Keratinocyte (primary cell): ENCODE measurements at regions not wholly inside any gene's neighbourhood (a gene's known extent, or its start where the extent isn't known, plus 50 kb on each side); places are given as distances from the start of the nearest gene placed in this dataset.

Source experiments
- CTCF ChIP-seq, 3 experiments: IDR thresholded peaks in 1 of 3; conservative IDR thresholded peaks in 1 of 3; optimal IDR thresholded peaks in 1 of 3; 2 replicates in 2 of 3; 3 replicates in 1 of 3; pipeline versions ENCODE3 to v1.5.1; 2011; ENCODE audit warnings: low read length in 3 of 3, mild to moderate bottlenecking in 3 of 3, moderate library complexity in 2 of 3, control low read depth in 1 of 3, inconsistent platforms in 1 of 3; ENCODE audit not compliant: insufficient read depth in 2 of 3; ENCODE audit errors: extremely low read depth in 1 of 3
- EZH2 ChIP-seq: IDR thresholded peaks from one replicate; pipeline ENCODE4 v1.6.1; 2012; ENCODE audit warnings: inconsistent platforms, mild to moderate bottlenecking, low read length, moderate library complexity

GRCh38 chr22:49239264-49240015, 588.2 kb downstream of the BRD1 start:
- TF ChIP-seq CTCF (optimal IDR thresholded peaks at IDR 0.05 in 1 of 3, IDR thresholded peaks at IDR 0.05 in 1 of 3, conservative IDR thresholded peaks at IDR 0.05 in 1 of 3; ENCODE audit: extremely low read depth in 1 of 3, insufficient read depth in 2 of 3, low read length in 3 of 3) (no peak), EZH2 (no peak)
